ENCODE measurements at regions not wholly inside any gene's neighbourhood (a gene's known extent, or its start where the extent isn't known, plus 50 kb on each side); places are given as distances from the start of the nearest gene placed in this dataset.
"Not testable (repeated sequence)": the region's sequence is repeated elsewhere in the genome, so short reads cannot be mapped to it uniquely, and the experiment has no call there.

DNA sequence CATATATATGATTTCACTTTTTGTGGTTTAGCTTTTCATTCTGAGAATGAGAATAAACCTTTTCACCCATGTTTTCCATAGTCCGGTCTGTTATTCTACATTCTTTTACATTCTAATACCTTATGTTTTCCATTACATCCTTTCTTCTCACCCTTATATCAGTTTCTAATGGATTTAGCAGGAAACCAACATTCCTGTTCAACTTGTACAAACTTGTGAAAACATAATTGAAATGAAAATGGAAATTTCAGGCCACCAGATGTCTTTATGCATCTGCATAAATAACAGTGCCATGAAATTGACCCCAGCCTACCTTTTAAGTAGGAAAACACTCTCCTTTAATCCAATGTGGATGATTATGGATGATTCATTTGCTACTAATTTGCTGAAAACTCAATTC is 494.8 kb upstream of the ZFP42 start:
- no peak for TF ChIP-seq POLR2A (IDR thresholded peaks at IDR 0.05)
- TF ChIP-seq, protein P1, sequence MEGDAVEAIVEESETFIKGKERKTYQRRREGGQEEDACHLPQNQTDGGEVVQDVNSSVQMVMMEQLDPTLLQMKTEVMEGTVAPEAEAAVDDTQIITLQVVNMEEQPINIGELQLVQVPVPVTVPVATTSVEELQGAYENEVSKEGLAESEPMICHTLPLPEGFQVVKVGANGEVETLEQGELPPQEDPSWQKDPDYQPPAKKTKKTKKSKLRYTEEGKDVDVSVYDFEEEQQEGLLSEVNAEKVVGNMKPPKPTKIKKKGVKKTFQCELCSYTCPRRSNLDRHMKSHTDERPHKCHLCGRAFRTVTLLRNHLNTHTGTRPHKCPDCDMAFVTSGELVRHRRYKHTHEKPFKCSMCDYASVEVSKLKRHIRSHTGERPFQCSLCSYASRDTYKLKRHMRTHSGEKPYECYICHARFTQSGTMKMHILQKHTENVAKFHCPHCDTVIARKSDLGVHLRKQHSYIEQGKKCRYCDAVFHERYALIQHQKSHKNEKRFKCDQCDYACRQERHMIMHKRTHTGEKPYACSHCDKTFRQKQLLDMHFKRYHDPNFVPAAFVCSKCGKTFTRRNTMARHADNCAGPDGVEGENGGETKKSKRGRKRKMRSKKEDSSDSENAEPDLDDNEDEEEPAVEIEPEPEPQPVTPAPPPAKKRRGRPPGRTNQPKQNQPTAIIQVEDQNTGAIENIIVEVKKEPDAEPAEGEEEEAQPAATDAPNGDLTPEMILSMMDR (IDR thresholded peaks at IDR 0.05): no peak
- H3K27me3 ChIP-seq: no peaks in the 10 kb centered on the region
- no peak overlapping the region for H3K4me3 ChIP-seq
- 84 to 89% (median 86%) methylated on average over 1 of the region's 1 CpG for WGBS, 4 donors
- no peaks in the 10 kb centered on the region for H3K9me3 ChIP-seq (replicated peaks in 1 of 3)
- H3K27ac ChIP-seq: no peak overlapping the region
- DNase-seq: no peak
- no peaks in the 10 kb centered on the region for H3K4me1 ChIP-seq (replicated peaks in 1 of 2)
- intact Hi-C loops (cut with DNase I): no loop called here
- H3K36me3 ChIP-seq (replicated peaks in 1 of 2): no peaks in the 10 kb centered on the region

DNA sequence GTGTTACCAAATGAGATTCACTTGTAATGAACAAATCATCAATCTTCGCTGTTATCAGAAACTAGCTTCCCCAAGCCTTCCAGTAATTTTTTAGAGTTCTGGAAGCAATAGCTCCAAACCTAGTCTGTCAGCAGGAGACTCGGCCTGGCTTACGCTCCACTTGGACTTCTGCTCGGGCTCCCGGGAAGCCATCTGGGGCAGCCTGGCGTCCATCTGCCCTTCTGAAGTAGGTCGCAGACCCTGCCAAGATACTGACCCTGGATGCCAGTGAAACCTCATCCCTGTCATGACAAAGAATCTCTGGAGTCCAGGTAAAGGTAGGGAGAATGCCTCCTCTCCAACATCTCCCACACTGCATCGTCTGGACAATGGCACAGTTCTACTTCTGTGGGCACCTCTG is 493.8 kb upstream of the ZFP42 start:
- DNase-seq: no peak
- H3K36me3 ChIP-seq (replicated peaks in 1 of 2): no peaks in the 10 kb centered on the region
- H3K4me3 ChIP-seq: no peak overlapping the region
- no peaks in the 10 kb centered on the region for H3K4me1 ChIP-seq (replicated peaks in 1 of 2)
- intact Hi-C loops (cut with DNase I): no loop called here
- H3K9me3 ChIP-seq (replicated peaks in 1 of 3): no peaks in the 10 kb centered on the region
- no peaks in the 10 kb centered on the region for H3K27me3 ChIP-seq
- 81 to 91% (median 84%) methylated on average over 7 to 8 of the region's 8 CpGs for WGBS, 4 donors
- TF ChIP-seq, protein P1 (IDR thresholded peaks at IDR 0.05): no peak
- TF ChIP-seq POLR2A (IDR thresholded peaks at IDR 0.05): no peak
- H3K27ac ChIP-seq: no peak overlapping the region

DNA sequence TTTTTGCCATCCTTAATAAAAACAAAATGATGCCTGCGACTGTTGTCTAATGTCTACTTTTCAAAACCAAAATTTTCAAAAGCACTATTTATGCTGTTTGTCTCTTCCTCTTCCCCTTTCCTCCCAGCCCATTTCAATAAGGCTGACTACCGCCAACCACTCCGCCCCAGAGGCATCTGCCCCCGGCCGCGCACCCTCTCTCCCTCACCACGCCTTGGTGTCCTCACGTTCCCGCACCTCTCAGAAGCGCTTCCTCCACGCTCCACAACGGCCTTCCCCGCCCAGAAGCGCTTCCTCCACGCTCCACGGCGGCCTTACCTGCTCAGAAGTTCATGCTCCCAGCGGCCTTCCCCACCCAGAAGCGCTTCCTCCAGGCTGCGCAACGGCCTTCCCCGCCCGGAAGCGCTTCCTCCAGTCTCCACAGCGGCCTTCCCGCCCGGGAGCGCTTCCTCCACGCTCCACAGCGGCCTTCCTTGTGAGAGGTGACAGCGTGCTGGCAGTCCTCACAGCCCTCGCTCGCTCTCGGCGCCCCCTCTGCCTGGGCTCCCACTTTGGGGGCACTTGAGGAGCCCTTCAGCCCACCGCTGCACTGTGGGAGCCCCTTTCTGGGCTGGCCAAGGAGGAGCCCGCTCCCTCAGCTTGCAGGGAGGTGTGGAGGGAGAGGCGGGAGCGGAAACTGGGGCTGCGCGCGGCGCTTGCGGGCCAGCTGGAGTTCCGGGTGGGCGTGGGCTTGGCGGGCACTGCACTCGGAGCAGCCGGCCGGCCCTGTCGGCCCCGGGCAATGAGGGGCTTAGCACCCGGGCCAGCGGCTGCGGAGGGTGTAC is 490.4 kb upstream of the ZFP42 start:
- no peaks in the 10 kb centered on the region for H3K9me3 ChIP-seq (replicated peaks in 1 of 3)
- no peak for DNase-seq
- no peaks in the 10 kb centered on the region for H3K27me3 ChIP-seq
- H3K36me3 ChIP-seq (replicated peaks in 1 of 2): no peaks in the 10 kb centered on the region
- no peaks in the 10 kb centered on the region for H3K4me1 ChIP-seq (replicated peaks in 1 of 2)
- H3K27ac ChIP-seq: no peak overlapping the region
- TF ChIP-seq, protein P1 (IDR thresholded peaks at IDR 0.05): no peak
- no peak for TF ChIP-seq POLR2A (IDR thresholded peaks at IDR 0.05)
- no peak overlapping the region for H3K4me3 ChIP-seq
- intact Hi-C loops (cut with DNase I): no loop called here
- WGBS, 4 donors: 86 to 90% (median 88%) methylated on average over 32 to 55 of the region's 55 CpGs

DNA sequence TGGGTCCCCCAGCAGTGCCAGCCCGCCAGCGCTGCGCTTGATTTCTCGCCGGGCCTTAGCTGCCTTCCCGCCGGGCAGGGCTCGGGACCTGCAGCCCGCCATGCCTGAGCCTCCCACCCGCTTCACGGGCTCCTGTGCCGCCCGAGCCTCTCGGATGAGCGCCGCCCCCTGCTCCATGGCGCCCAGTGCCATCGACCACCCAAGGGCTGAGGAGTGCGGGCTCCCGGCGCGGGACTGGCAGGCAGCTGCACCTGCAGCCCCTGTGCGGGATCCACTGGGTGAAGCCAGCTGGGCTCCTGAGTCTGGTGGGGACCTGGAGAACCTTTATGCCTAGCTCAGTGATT is 489.8 kb upstream of the ZFP42 start:
- intact Hi-C loops (cut with DNase I); H3K27ac ChIP-seq; H3K9me3 ChIP-seq (replicated peaks in 1 of 3); DNase-seq; H3K4me1 ChIP-seq (replicated peaks in 1 of 2); H3K4me3 ChIP-seq; H3K27me3 ChIP-seq; H3K36me3 ChIP-seq (replicated peaks in 1 of 2): not testable (repeated sequence)
- WGBS, 4 donors: 93 to 99% (median 95%) methylated on average over 6 to 23 of the region's 23 CpGs

DNA sequence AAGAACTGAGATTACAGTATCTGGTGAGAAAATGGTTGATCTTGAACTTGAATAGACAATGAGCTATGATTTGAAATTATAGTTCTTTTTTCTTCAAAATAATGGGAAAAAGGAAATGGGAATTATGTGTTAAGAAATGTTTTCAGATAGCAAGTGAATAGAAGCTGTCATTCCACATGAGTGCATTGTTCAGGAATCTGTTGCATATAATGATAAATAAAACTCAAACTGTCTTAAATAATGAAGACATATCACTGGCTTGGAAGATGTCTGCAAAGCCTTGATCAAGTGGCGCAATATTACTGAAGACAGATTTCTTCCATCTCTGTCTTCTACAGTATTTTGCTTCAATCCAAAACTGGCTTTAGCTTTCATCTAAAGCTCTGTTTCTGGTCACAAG is 479.3 kb upstream of the ZFP42 start:
- H3K4me3 ChIP-seq: no peak overlapping the region
- H3K4me1 ChIP-seq (replicated peaks in 1 of 2): no peaks in the 10 kb centered on the region
- H3K9me3 ChIP-seq (replicated peaks in 1 of 3): no peaks in the 10 kb centered on the region
- no peak overlapping the region for H3K27ac ChIP-seq
- no peak for DNase-seq
- intact Hi-C loops (cut with DNase I): no loop called here
- no peaks in the 10 kb centered on the region for H3K36me3 ChIP-seq (replicated peaks in 1 of 2)
- no peak for TF ChIP-seq POLR2A (IDR thresholded peaks at IDR 0.05)
- TF ChIP-seq, protein P1 (IDR thresholded peaks at IDR 0.05): no peak
- no peaks in the 10 kb centered on the region for H3K27me3 ChIP-seq
- 91 to 100% (median 92%) methylated on average over 1 of the region's 1 CpG for WGBS, 4 donors
